ENCODE measurements at regions not wholly inside any gene's neighbourhood (a gene's known extent, or its start where the extent isn't known, plus 50 kb on each side); places are given as distances from the start of the nearest gene placed in this dataset.

GRCh38 chr4:59240011-59240410 is 1960.1 kb upstream of the ADGRL3 start:
- Mint-ChIP-seq H3K27me3 (ENCODE audit: unreplicated experiment) (no peaks in the 10 kb centered on the region), H3K4me1 (ENCODE audit: unreplicated experiment) (no peaks in the 10 kb centered on the region), H3K27ac (ENCODE audit: unreplicated experiment) (no peak overlapping the region), H3K9me3 (ENCODE audit: unreplicated experiment) (peaks cover 30% of the 10 kb centered on the region), H3K4me3 (ENCODE audit: unreplicated experiment) (no peak overlapping the region), H3K36me3 (ENCODE audit: unreplicated experiment) (no peaks in the 10 kb centered on the region)
- no peak for DNase-seq (ENCODE audit: extremely low spot score, unreplicated experiment)
- TF ChIP-seq, protein P1, sequence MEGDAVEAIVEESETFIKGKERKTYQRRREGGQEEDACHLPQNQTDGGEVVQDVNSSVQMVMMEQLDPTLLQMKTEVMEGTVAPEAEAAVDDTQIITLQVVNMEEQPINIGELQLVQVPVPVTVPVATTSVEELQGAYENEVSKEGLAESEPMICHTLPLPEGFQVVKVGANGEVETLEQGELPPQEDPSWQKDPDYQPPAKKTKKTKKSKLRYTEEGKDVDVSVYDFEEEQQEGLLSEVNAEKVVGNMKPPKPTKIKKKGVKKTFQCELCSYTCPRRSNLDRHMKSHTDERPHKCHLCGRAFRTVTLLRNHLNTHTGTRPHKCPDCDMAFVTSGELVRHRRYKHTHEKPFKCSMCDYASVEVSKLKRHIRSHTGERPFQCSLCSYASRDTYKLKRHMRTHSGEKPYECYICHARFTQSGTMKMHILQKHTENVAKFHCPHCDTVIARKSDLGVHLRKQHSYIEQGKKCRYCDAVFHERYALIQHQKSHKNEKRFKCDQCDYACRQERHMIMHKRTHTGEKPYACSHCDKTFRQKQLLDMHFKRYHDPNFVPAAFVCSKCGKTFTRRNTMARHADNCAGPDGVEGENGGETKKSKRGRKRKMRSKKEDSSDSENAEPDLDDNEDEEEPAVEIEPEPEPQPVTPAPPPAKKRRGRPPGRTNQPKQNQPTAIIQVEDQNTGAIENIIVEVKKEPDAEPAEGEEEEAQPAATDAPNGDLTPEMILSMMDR (IDR thresholded peaks at IDR 0.05) = no peak

DNA sequence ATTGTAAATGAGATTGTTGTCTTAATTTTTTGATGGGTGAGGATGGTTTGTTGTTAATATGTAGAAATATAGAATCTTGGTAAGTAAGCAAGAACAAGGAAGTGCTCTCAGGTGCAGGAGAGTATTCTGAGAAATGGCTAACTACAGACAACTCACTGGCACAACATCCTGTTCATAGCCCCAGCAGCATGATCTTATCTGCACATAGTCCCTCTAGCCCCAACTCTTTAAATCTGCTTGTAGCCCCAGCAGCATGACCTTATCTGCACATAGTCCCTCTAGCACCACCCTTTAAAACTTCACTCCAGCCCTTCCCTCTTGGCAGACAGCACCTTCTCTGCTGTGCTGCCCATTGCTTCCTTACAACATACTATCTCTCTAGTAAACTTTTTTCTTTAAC is 1957.1 kb upstream of the ADGRL3 start:
- peaks cover 14% of the 10 kb centered on the region for H3K9me3 Mint-ChIP-seq (ENCODE audit: unreplicated experiment)
- DNase-seq (ENCODE audit: extremely low spot score, unreplicated experiment) = no peak
- no peak overlapping the region for H3K27ac Mint-ChIP-seq (ENCODE audit: unreplicated experiment)
- TF ChIP-seq, protein P1 (IDR thresholded peaks at IDR 0.05) = no peak
- no peak overlapping the region for H3K4me3 Mint-ChIP-seq (ENCODE audit: unreplicated experiment)
- no peaks in the 10 kb centered on the region for H3K27me3 Mint-ChIP-seq (ENCODE audit: unreplicated experiment)
- H3K4me1 Mint-ChIP-seq (ENCODE audit: unreplicated experiment) = no peaks in the 10 kb centered on the region
- H3K36me3 Mint-ChIP-seq (ENCODE audit: unreplicated experiment) = no peaks in the 10 kb centered on the region

DNA sequence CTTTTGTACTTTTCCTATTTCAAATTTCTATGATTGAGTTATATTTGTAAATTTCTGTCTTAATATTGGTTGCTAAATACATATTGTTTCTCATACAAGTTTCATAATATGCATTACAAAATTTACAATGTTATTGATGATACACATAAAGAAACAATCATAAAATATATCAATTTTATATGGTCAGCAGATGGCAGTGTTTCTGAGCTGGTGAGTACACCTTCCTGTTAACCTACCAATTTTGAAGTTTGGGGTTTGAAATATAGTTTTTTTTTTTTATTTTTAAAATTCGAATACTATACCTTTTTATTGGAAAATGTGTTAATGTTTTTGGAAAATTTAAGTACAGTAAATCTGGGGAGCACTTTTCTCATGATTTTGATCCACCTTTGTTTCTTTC is 1953.1 kb upstream of the ADGRL3 start:
- peaks cover 11% of the 10 kb centered on the region for H3K9me3 Mint-ChIP-seq (ENCODE audit: unreplicated experiment)
- H3K27me3 Mint-ChIP-seq (ENCODE audit: unreplicated experiment) = no peaks in the 10 kb centered on the region
- H3K4me3 Mint-ChIP-seq (ENCODE audit: unreplicated experiment) = no peak overlapping the region
- no peak for DNase-seq (ENCODE audit: extremely low spot score, unreplicated experiment)
- no peaks in the 10 kb centered on the region for H3K36me3 Mint-ChIP-seq (ENCODE audit: unreplicated experiment)
- H3K27ac Mint-ChIP-seq (ENCODE audit: unreplicated experiment) = no peak overlapping the region
- no peaks in the 10 kb centered on the region for H3K4me1 Mint-ChIP-seq (ENCODE audit: unreplicated experiment)
- TF ChIP-seq, protein P1 (IDR thresholded peaks at IDR 0.05) = peak; percentile 55

DNA sequence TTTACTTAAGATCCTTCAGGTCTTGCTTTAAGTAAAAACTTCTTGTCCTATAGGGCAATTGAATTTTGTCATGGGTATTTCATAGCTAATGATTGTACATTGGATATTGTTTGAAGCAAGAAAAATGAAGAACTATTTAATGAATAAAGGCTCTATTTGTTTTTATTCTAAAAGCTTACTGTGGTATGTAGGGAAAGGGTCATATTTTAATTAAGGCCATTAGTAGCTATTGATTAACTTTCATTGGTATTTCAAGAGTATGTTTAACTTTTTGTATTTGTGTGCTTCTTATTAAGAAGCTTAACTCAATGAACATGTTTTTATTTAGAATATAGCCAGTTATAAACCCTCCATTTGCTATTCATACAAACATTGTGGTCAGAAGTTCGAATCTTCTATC is 1951.8 kb upstream of the ADGRL3 start:
- Mint-ChIP-seq H3K27ac (ENCODE audit: unreplicated experiment) (no peak overlapping the region), H3K27me3 (ENCODE audit: unreplicated experiment) (no peaks in the 10 kb centered on the region), H3K4me3 (ENCODE audit: unreplicated experiment) (no peak overlapping the region), H3K4me1 (ENCODE audit: unreplicated experiment) (no peaks in the 10 kb centered on the region), H3K36me3 (ENCODE audit: unreplicated experiment) (no peaks in the 10 kb centered on the region), H3K9me3 (ENCODE audit: unreplicated experiment) (peaks cover under 1% of the 10 kb centered on the region)
- TF ChIP-seq, protein P1 (IDR thresholded peaks at IDR 0.05) = no peak
- DNase-seq (ENCODE audit: extremely low spot score, unreplicated experiment) = no peak

DNA sequence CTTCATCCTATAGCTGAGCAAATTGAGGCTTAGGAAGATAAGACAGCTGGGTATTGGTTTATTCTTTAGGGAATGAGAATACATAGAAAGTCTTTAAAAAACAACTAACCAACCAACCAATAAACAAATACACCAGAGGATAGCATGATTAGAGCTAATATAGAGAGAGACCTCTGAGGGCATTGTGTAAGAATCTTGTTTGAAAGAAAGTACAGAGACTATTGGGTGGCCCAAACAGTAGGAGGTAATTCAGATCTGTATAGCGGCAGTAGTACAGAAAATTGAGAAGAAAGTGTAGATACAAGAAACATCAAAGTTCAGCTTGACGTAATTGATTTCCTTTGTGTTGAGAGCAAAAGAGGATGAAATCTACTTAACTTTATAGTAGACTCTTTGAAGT is 1951.0 kb upstream of the ADGRL3 start:
- H3K27me3 Mint-ChIP-seq (ENCODE audit: unreplicated experiment) = no peaks in the 10 kb centered on the region
- no peak overlapping the region for H3K4me3 Mint-ChIP-seq (ENCODE audit: unreplicated experiment)
- TF ChIP-seq, protein P1 (IDR thresholded peaks at IDR 0.05) = no peak
- H3K27ac Mint-ChIP-seq (ENCODE audit: unreplicated experiment) = no peak overlapping the region
- no peaks in the 10 kb centered on the region for H3K4me1 Mint-ChIP-seq (ENCODE audit: unreplicated experiment)
- no peaks in the 10 kb centered on the region for H3K36me3 Mint-ChIP-seq (ENCODE audit: unreplicated experiment)
- no peak for DNase-seq (ENCODE audit: extremely low spot score, unreplicated experiment)
- no peaks in the 10 kb centered on the region for H3K9me3 Mint-ChIP-seq (ENCODE audit: unreplicated experiment)
